ENCODE measurements at regions not wholly inside any gene's neighbourhood (a gene's known extent, or its start where the extent isn't known, plus 50 kb on each side); places are given as distances from the start of the nearest gene placed in this dataset.

DNA sequence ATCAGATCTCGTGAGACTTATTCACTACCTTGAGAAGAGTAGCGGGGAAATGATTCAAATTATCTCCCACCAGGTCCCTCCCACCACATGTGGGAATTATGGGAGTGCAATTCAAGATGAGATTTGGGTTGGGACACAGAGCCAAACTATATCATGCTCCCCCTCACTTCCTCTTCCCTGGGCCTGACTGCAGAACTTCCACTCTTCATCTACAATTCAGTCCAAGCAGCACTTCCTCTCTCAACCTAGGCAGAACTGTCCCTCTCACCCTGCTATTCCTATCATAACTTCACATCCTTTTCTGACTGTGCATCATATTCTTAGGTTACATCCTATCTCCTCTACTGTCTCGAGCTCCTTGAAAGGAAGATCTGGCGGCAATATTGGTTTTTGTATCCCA lies 184.0 kb upstream of the HDDC2 start (continued):
- TF ChIP-seq SIX5 (IDR thresholded peaks at IDR 0.05; ENCODE audit: low read depth, low read length) (no peak), SUZ12 (IDR thresholded peaks at IDR 0.05; ENCODE audit: low read length) (no peak), ATF2 (IDR thresholded peaks at IDR 0.05; ENCODE audit: low read length) (no peak), SP1 (IDR thresholded peaks at IDR 0.05; ENCODE audit: low read depth, low read length) (no peak)

Data from H1 (cell line).